ENCODE measurements at regions not wholly inside any gene's neighbourhood (a gene's known extent, or its start where the extent isn't known, plus 50 kb on each side); places are given as distances from the start of the nearest gene placed in this dataset.

DNA sequence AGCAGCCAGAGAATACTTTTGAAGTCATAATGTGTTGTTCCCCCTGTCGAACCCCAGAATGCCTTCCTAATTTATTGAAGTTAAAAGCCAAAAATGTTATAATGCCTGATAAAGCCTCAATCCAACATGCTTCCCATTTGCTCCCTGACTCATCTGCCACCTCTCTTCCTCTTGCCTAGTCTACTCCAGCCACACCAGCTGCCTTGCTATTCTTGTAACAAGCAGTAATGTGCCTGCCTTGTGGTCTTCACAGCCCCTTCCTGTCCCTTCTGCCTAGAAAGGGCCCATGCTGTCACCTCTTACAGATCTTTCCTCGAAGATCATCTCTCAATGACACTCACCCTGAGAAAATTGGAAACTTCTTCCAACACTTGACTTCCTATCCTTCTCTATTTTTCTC is 231.6 kb upstream of the CDH2 start:
- H3K9me3 Mint-ChIP-seq (ENCODE audit: unreplicated experiment), result no peaks in the 10 kb centered on the region
- no TSS peak for BruUV-seq (replicated peaks)

DNA sequence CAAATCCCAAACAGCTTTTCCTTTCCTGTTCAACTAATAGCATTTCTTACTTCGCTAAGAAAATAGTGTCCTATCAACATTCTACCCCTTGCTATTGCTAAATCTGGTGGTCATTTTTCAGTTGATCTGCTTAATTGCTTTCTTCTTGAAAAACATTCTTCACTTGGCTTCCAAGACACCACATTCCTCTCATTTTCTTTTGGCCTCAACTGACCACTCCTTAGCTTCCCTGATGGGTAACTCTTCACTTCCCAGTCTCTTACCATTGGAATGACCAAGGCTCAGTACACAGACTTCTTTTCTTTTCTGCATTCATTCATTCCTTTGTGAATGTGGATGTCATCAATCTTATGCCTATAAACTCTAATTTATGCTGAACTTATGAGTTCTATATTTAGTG is 230.8 kb upstream of the CDH2 start:
- intact Hi-C loops (cut with micrococcal nuclease; ENCODE audit: unreplicated experiment), result no loop called here
- Mint-ChIP-seq H3K27me3 (ENCODE audit: insufficient read depth, unreplicated experiment) (no peaks in the 10 kb centered on the region), H3K36me3 (ENCODE audit: insufficient read depth, unreplicated experiment) (no peaks in the 10 kb centered on the region), H3K4me3 (ENCODE audit: unreplicated experiment) (no peak overlapping the region), H3K4me1 (ENCODE audit: low read depth, unreplicated experiment) (no peaks in the 10 kb centered on the region), H3K9me3 (ENCODE audit: unreplicated experiment) (no peaks in the 10 kb centered on the region), H3K27ac (ENCODE audit: unreplicated experiment) (no peak overlapping the region)
- ChIA-PET POLR2A (no interaction called here), CTCF (no interaction called here)
- Histone ChIP-seq H3K4me1 (no peaks in the 10 kb centered on the region), H3K9me3 (no peaks in the 10 kb centered on the region), H3K27me3 (replicated peaks; ENCODE audit: control insufficient read depth, insufficient read depth, low read length) (no peaks in the 10 kb centered on the region), H3K4me3 (ENCODE audit: low read depth, low read length) (no peak overlapping the region), H3K36me3 (ENCODE audit: control insufficient read depth, insufficient read depth, low read length) (no peaks in the 10 kb centered on the region)
- DNase-seq, result no peak
- TF ChIP-seq, protein P1, sequence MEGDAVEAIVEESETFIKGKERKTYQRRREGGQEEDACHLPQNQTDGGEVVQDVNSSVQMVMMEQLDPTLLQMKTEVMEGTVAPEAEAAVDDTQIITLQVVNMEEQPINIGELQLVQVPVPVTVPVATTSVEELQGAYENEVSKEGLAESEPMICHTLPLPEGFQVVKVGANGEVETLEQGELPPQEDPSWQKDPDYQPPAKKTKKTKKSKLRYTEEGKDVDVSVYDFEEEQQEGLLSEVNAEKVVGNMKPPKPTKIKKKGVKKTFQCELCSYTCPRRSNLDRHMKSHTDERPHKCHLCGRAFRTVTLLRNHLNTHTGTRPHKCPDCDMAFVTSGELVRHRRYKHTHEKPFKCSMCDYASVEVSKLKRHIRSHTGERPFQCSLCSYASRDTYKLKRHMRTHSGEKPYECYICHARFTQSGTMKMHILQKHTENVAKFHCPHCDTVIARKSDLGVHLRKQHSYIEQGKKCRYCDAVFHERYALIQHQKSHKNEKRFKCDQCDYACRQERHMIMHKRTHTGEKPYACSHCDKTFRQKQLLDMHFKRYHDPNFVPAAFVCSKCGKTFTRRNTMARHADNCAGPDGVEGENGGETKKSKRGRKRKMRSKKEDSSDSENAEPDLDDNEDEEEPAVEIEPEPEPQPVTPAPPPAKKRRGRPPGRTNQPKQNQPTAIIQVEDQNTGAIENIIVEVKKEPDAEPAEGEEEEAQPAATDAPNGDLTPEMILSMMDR (IDR thresholded peaks at IDR 0.05; ENCODE audit: insufficient read depth in 1 of 2, low read depth in 1 of 2, low read length in 1 of 2, severe bottlenecking in 1 of 2, unreplicated experiment in 1 of 2), result no peak
- no TSS peak for BruUV-seq (replicated peaks)

More for the DNA sequence above, 231.6 kb upstream of the CDH2 start:
- no peak for DNase-seq
- intact Hi-C loops (cut with micrococcal nuclease; ENCODE audit: unreplicated experiment), result no loop called here
- Histone ChIP-seq H3K4me3 (ENCODE audit: low read depth, low read length) (no peak overlapping the region), H3K9me3 (no peaks in the 10 kb centered on the region), H3K27me3 (replicated peaks; ENCODE audit: control insufficient read depth, insufficient read depth, low read length) (no peaks in the 10 kb centered on the region), H3K36me3 (ENCODE audit: control insufficient read depth, insufficient read depth, low read length) (no peaks in the 10 kb centered on the region), H3K4me1 (no peaks in the 10 kb centered on the region)
- Mint-ChIP-seq H3K4me1 (ENCODE audit: low read depth, unreplicated experiment) (no peaks in the 10 kb centered on the region), H3K27me3 (ENCODE audit: insufficient read depth, unreplicated experiment) (no peaks in the 10 kb centered on the region), H3K27ac (ENCODE audit: unreplicated experiment) (no peak overlapping the region), H3K4me3 (ENCODE audit: unreplicated experiment) (no peak overlapping the region), H3K36me3 (ENCODE audit: insufficient read depth, unreplicated experiment) (no peaks in the 10 kb centered on the region)
- POLR2A ChIA-PET, result no interaction called here
- CTCF ChIA-PET, result no interaction called here
- TF ChIP-seq, protein P1 (IDR thresholded peaks at IDR 0.05; ENCODE audit: insufficient read depth in 1 of 2, low read depth in 1 of 2, low read length in 1 of 2, severe bottlenecking in 1 of 2, unreplicated experiment in 1 of 2), result no peak

DNA sequence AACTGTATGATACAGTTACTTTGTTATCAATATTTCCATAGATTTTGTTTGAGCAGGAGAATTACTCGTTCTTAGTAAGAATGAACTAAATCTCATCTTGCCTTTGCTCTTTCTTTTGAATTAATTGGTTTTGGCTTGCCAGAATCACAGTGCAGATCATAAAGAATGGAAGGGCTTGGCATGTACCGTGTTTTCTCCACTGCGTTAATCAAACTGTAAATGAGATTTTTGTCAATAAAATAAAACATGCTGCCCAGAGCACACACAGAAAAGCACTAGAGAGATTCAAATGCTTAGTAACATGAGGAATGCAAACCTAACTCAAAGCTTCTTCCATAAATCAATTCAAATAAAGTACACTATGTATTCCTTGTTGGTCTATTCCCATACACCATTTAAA is 229.6 kb upstream of the CDH2 start:
- Histone ChIP-seq H3K4me1 (no peaks in the 10 kb centered on the region), H3K4me3 (ENCODE audit: low read depth, low read length) (no peak overlapping the region), H3K27me3 (replicated peaks; ENCODE audit: control insufficient read depth, insufficient read depth, low read length) (no peaks in the 10 kb centered on the region), H3K9me3 (no peaks in the 10 kb centered on the region), H3K36me3 (ENCODE audit: control insufficient read depth, insufficient read depth, low read length) (no peaks in the 10 kb centered on the region)
- H3K9me3 Mint-ChIP-seq (ENCODE audit: unreplicated experiment), result no peaks in the 10 kb centered on the region
- ChIA-PET POLR2A (no interaction called here), CTCF (no interaction called here)
- H3K27me3 Mint-ChIP-seq (ENCODE audit: insufficient read depth, unreplicated experiment), result no peaks in the 10 kb centered on the region
- H3K27ac Mint-ChIP-seq (ENCODE audit: unreplicated experiment), result no peak overlapping the region
- no peak overlapping the region for H3K4me3 Mint-ChIP-seq (ENCODE audit: unreplicated experiment)
- DNase-seq, result no peak
- TF ChIP-seq, protein P1 (IDR thresholded peaks at IDR 0.05; ENCODE audit: insufficient read depth in 1 of 2, low read depth in 1 of 2, low read length in 1 of 2, severe bottlenecking in 1 of 2, unreplicated experiment in 1 of 2), result no peak
- no peaks in the 10 kb centered on the region for H3K4me1 Mint-ChIP-seq (ENCODE audit: low read depth, unreplicated experiment)
- no TSS peak for BruUV-seq (replicated peaks)
- H3K36me3 Mint-ChIP-seq (ENCODE audit: insufficient read depth, unreplicated experiment), result no peaks in the 10 kb centered on the region
- intact Hi-C loops (cut with micrococcal nuclease; ENCODE audit: unreplicated experiment), result no loop called here
